GM19023 (cell line): ENCODE measurements at regions not wholly inside any gene's neighbourhood (a gene's known extent, or its start where the extent isn't known, plus 50 kb on each side); places are given as distances from the start of the nearest gene placed in this dataset.
"Not testable (repeated sequence)": the region's sequence is repeated elsewhere in the genome, so short reads cannot be mapped to it uniquely, and the experiment has no call there.

Source experiments
- ATAC-seq: cut with Tn5 transposase; IDR thresholded peaks from one replicate; pipeline ENCODE4 v1.9.1; 2021; ENCODE audit warnings: mild to moderate bottlenecking, moderate library complexity; ENCODE audit not compliant: unreplicated experiment

DNA sequence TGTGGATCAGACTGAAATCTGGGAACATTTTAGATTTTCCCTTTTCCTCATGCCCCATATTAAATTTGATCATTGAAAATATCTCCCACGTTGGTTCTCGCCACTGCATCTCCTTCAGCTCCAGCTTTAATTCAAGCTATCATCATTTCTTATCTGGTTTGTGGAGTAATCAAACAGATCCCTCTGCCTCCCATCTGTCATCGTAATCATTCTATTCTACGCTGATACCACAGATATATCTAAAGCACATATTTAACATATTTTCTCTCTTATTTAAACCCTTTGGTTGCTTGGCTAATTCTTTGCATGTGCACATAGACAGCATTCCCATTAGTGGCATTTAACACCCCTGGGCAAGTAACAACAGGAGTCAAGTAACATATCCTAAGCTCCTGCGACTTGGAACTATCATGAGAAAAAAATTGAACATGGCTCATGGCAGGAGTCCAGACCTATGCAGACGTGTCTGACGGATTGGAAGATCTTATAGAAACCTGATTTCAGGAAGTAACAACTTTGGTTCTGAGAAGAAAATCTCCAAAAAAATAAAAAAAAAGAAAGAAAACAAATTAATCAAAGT lies 158.8 kb upstream of the KYNU start:
- no peak for ATAC-seq

DNA sequence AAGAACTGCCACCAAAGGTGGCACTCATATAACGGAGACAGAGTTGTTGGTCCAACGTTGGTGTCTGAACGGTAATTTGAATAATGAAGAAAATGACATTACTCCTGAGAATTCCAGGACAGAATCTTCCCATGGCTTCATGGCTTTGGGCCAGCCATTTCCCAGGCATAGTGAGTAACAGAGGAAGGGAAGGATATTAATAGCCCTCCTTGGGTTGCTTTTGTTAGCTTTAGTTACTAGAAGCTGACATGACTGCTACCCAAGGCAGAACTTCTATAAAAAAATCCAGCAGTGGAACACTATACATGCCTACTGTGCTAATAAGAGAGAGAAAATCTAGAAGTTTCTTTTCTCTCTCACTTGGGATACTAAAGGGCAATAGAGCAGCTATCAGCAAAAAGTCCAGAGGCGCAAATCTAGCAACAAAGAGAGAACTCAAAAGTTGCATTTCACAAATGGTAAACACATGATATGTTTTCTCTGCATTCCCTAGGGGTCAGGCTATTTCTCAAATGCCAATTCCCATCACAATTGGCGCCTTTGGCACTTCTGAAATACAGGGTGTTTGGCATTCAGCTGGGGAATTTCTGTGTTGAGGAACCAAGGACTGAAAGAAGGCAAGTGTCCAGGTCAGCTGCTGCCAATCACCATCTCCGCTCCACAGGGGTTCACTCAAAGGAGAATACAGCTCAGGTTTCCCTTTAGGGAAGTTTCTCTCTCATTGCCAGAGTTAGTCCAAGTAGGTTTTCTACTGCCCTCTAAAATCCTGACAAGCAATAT lies 160.8 kb upstream of the KYNU start:
- no peak for ATAC-seq

DNA sequence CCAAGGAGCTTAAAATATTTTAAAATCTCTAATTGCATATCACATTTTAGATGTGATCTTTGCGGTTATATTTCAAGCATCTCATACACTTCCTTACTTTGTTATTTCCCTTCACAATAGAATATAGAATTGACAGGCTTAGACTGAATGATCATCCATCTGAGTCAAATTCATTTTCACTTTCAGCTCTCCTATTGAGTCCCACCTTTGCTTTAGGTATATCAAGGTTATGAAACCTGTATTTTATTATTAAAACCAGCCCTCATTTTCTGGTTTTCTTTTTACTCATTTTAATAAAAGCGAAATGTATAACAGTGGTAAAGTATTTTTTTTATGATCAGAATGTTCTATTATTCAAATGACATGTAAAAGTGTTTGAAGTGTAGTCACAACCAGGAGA lies 162.9 kb upstream of the KYNU start:
- no peak for ATAC-seq

DNA sequence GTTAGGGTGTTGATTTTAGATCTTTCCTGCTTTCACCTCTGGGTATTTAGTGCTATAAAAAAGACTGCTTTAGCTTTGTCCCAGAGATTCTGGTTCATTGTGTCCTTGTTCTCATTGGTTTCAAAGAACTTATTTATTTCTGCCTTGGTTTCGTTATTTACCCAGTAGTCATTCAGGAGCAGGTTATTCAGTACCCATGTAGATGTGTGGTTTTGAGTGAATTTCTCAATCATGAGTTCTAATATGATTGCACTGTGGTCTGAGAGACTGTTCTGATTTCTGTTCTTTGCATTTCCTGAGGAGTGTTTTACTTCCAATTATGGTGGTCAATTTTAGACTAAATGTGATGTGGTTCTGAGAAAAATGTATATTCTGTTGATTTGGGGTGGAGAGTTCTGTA lies 167.1 kb upstream of the KYNU start:
- ATAC-seq, result no peak

DNA sequence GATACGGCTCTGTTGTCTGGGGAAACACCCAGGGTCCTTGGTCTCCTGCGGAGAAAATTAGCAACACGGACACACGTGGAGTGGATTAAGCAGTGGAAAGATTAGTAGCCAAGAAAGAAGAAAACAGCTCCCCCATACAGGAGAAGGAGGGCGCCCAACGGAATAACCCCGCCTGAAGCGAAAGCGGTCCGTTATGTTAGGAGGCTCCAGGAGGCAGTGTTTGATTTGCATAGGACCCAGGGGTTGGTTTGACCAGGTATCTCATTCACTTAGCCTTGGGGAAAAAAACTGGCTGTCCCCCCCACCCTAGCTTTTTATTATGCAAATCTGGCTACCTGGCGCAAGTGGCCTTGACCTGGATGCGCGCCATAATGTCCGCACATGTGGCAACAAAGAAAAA lies 170.1 kb upstream of the KYNU start:
- ATAC-seq, result no peak

DNA sequence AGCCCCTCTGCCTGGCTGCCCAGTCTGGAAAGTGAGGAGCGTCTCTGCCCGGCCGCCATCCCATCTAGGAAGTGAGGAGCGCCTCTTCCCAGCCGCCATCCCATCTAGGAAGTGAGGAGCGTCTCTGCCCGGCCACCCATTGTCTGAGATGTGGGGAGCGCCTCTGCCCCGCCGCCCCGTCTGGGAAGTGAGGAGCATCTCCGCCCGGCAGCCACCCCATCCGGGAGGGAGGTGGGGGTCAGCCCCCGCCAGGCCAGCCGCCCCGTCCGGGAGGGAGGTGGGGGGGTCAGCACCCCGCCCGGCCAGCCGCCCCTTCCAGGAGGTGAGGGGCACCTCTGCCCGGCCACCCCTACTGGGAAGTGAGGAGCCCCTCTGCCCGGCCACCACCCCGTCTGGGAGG lies 175.1 kb upstream of the KYNU start:
- not testable (repeated sequence) for ATAC-seq

DNA sequence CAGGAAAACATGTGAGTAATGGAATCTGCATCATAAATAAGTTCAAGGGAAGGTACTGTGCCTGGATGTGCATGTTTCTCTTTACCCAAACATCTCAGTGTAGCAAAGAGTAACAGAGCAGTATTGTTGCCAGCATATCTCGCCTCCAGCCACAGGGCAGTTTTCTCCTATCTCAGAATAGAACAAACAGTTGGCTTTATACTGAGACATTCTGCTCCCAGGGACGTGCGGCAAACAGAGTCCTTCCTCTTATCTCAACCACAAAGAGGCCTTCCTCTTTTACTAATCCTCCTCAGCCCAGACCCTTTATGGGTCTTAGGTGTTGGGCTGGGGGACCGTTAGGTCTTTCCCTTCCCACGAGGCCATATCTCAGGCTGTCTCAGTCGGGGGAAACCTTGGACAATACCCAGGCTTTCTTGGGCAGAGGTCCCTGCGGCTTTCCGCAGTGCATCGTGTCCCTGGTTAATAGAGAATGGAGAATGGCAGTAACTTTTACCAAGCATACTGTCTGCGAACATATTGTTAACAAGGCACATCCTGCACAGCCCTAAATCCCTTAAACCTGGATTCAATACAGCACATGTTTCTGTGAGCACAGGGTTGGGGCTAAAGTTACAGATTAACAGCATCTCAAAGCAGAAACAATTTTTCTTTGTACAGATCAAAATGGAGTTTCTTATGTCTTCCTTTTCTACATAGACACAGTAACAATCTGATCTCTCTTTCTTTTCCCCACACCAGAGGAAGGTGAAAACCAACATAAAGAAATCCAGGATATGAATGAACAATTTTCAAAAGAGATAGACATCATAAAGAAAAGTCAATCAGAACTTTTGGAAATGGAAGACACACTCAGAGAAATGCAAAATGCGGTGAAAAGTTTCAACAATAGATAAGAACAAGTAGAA lies 181.9 kb upstream of the KYNU start:
- ATAC-seq, result not testable (repeated sequence)

DNA sequence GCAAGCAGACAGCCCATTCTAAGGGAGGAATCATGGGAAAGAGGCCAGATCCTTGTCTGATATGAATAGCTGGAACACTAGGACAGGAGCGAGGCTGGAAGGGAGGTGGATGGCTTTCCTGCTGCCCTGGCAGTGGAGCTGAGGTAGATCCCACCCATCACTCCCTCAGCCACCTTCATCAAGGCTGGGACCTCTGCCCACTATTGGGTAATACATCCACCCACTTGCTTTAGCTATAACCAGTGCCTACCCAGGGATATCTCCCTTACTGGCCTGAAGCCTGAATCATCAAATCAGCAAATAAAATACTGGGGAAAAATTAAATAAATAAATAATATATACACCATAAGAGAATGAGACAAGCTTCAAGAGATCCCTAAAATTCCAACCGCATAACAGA lies 183.2 kb upstream of the KYNU start:
- ATAC-seq, result no peak

DNA sequence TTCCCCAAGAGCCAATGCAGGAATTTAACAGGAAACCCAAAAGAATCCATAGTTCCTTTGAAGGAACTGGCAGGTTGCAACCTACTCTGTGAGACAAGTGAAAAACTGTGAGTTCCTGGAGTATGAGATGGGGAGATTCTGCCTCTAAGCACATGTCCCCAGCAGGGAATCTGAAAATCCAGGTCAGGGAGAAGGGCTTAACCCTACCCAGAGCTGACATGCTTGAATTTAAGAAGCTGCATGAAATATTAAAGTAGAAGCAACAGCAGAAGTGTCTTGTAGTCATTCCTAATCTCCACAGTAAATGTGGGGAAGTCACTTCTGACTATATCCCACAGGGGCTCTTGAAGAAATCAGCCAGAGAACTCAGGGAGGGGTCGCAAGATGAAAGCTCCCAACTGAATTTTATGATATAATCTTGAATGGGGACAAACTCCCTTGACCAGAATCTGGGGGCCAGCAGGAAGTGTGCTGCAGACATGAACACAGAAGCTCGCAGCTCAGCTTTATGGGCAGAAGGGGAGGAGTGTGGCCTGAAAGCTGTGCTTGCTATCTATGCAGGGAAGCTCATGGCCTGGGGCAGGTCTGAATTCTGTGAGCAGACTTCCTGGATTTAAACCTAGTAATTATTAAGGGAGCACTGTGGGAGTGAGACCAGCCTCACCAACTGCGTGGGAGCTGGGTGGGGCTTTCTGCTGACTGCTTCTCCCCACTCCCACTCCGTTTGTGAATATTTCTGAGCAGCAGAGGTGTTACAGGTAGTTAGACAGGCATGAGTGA lies 184.1 kb upstream of the KYNU start:
- no peak for ATAC-seq

DNA sequence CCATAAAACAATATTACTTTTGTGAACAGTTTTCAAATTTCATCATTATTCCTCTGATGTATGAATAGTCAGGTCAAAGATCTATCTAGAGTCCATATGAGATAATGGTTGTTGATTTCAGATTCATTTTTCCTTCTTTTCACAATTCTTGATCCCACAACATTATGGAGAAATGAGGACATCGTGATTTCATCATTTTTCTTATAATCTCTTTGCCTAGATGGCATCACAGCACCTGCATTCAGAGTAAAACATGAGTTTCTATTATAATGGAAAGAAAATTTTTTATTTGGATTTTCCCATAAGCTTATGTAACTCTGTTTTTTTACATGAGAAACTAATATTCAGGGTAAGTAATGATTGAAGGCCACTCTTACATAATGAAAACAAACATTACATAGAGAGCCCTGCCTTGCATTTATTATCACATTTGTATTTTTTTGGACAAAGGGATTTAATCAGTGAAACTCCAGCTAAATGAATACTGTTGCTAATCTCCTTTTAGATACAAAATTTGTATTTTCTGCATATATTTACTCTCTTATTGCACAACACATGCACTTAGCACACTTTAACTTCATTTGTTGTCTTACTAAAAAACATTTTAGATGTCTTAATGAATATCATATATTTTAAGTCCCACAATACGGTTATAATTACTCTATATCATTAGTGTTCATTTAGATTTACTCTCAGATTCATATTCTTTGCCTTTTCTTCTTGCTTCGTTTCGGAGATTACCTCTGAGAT lies 188.4 kb upstream of the KYNU start:
- ATAC-seq, result no peak

DNA sequence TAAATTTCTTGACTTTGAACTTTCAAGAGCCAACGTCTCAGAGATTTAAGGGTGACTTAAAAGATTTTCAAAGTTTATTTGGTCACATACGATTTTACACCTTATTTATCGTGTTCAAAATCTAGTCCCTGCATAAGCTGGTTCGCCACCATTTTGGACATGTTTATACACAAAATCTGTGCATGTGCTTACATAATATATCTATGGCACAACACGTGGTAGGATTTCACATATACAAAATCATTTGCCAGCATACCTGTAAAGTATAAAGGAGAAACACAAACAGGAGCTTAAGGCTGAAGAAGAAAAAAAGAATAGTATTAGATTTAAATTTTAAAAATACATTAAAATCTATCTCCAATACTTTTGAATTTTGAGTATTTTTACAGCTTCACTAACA lies 190.0 kb upstream of the KYNU start:
- no peak for ATAC-seq

DNA sequence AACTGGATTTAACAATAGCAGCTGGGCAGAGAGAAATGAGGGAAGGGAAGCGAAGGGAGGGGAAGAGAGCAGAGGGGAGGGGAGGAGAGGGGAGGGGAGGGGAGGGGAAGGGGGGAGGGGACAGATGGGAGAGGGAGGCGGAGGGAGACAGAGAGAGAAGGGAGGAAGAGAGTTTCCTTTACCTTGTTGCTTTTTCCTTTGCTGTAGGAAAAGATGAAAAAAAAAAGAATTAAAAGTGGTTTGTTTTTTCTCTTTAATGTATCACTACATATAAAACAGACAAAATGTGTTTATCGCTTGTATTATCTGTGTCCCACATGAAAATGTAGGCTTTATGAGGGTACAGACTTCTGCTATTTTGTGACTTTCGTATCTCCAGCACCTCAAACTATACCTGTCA lies 190.4 kb upstream of the KYNU start:
- no peak for ATAC-seq

DNA sequence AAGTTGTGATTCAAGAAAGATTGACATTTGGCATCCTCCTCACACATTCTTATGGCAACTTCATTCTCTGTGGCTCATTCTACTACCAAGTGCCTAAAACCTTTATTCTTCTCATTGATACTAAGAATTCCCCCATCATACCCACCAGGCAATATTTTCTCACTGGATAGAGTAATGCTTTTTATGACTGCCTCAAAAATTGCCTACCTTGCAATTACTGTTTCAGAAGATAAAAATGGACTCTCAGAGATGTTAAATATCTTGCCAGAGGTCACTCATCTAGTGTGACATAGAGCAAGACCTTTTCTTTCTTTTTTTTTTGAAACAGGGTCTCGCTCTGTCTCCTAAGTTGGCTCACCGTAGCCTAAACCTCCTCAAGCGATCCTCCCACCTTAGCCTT lies 192.8 kb upstream of the KYNU start:
- ATAC-seq, result no peak

DNA sequence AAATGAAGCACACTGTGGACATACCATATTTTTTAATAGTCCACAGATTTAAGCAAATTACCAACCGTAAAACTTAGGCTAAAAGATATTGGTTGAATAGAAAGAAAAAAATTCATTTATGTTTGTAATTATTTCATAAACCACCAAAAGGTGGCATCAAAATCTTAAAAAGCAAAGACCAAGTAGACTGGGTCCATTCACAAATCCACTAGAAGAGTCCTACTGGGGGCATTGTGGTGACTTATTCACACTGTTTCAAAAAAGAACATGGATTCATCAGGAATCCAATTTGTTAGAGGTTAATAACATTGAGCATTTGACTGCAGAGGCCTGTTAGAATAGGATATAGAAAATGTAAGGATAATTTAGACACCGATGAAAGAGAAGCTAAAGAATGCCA lies 194.9 kb upstream of the KYNU start:
- ATAC-seq, result no peak

DNA sequence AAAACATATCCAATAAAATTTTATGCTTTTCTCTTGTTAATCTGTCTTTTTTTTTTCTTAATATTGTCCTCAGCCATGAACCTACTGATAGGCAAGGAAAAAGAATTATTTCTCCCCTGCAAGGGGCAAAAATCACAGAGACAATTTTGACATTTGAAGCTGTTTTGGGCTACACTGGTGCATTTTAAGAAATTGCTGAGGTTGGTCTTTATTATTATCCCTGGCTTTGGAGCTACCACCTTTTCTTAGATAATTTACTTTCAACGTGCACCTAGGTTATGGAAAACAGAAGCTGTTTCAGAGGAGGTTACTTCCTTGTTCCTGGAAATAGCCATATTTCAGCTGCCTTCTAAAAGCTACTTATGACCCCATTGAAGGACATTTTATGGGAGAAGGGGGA lies 195.5 kb upstream of the KYNU start:
- no peak for ATAC-seq

DNA sequence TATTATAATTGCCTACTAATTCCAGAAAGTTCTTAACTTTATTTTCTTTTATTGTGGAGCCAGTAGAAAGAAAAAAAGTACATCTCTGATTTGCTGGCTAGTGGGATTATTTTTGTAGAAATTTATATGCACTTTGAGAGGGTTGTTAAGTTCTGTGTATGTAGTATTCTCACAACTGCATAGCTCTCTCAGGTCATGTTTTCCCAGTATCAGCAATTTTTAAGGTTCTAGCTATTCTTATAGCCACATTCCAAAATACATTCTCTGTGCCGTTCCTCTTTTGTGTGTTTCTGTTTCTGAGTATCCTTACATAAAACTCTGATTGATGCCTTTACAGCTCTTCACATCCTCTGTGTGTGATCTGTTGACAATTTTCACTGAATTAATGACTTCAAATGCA lies 199.3 kb upstream of the KYNU start:
- ATAC-seq, result no peak

DNA sequence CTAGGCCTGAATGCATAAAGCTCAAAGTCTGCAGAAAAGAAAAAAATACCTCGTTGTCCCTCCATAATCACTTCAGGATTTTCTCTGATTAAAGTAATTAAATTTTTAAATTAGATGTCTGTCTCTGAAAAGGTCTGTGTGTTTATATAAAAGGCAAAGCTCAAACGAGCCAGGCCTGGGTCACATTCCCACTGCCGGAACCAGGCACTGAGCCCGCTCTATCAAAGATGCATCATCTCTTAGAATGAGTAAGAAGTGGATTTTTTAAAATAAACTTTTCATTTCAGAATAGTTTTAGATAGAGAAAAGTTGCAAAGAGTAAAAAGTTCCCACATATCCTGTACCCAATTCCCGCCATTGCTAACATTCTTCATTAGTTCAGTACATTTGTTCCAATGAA lies 202.1 kb upstream of the KYNU start:
- ATAC-seq, result no peak

DNA sequence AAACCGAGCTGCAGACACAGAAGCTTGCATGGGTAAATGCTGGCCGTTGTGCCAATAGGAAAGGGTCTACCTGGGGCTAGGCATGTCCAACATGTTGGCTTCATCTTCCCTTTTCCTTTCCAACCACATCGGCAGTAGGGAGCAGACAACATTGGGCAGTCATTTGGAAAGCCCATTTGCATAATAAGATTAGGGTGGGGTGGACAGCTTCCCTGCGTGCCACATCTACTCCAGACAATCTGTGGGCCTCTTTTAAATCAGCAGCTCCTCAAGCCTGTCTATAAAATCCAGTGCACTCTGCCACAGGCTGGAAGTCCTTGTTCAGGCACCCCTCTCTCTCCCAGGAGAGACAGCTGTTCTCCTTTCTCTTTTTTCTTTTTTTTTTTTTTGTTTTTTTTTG lies 203.6 kb upstream of the KYNU start:
- ATAC-seq, result no peak

DNA sequence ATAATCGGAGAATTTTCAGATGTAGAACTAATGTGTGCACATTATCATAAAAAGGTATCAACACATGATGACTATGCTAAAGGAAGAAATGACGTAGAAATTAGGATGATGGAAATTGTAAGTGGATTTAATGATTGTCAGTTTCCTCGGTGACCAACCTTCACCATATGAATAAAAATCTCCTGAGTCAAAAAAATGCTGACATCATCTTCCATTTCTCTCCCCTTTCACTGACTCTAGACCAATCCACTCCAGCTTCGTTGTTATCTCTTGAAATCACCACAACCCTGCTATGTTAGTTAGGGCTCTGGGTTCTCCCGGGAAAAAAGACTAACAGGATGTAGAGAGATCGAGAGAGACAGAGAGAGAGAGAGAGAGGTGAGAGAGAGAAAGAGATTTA lies 204.8 kb upstream of the KYNU start:
- no peak for ATAC-seq

DNA sequence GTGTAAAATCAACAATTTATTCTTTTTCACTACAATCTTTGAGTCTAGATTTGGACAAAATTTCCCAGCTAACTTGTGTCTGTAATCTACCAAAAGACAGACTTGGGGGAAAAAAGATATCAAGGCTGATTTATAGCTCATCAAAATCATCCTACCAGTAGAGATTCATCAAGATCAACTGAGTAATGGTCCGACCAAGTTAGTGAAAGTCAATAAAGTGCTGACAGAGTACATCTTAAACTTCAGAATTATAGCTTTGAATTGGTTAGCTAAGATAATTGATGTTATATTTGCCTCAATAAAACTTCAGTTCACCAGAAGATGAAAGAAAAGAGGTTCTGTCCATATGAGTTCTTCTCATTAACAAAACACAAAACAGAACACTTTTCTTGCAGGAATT lies 207.1 kb upstream of the KYNU start:
- ATAC-seq, result no peak
